HCT116 (cell line): ENCODE measurements at regions not wholly inside any gene's neighbourhood (a gene's known extent, or its start where the extent isn't known, plus 50 kb on each side); places are given as distances from the start of the nearest gene placed in this dataset.

ENCODE experiments used
- ATAC-seq: fragments of 200-7000 bp; cut with Tn5 transposase; 2 replicates; pipeline ENCODE4 v1.9.1; 2020; ENCODE audit warnings: mild to moderate bottlenecking, moderate library complexity
- BruUV-seq: library from RNA; stranded (reverse); fragments of 400-500 nt; replicated peaks from 2 replicates; lab custom pipeline; 2021; lab: Mats Ljungman, UMichigan
- CTCF ChIA-PET: fragments of 300-600 bp; sonication (Branson Sonifier 250); formaldehyde crosslinking; loops from one replicate; lab custom pipeline; 2021; ENCODE audit warnings: antibody characterized with exemption; lab: Charles Lee
- POLR2A ChIA-PET: fragments of 300-600, 350-600 bp; sonication (Branson Sonifier 250); formaldehyde crosslinking; loops from one replicate; lab custom pipeline; 2021; ENCODE audit warnings: antibody characterized with exemption; lab: Charles Lee
- RAD21 ChIA-PET, 2 experiments: fragments of 300-600 bp; sonication (Branson Sonifier 250); formaldehyde crosslinking; loops; one replicate each; lab custom pipeline; 2023; ENCODE audit warnings: low total read pairs in 2 of 2; ENCODE audit not compliant: uncharacterized antibody in 2 of 2, unreplicated experiment in 2 of 2, low non-redundant PET in 1 of 2; lab: Charles Lee
- DNase-seq: peaks from one replicate; pipeline ENCODE4 v3.0.0-alpha.2; 2010; ENCODE audit warnings: low read depth, low spot score
- H2AFZ ChIP-seq: fragments of 200-600 bp; shearing (Covaris generic), sonication (generic); 2 replicates; pipeline ENCODE4 v1.6.1; 2017; ENCODE audit warnings: low read depth, mixed run types, mixed read lengths, antibody characterized with exemption, low read length; ENCODE audit not compliant: poor library complexity, severe bottlenecking
- H3K27ac ChIP-seq: 2 replicates; pipeline ENCODE4 v1.5.1; 2012; ENCODE audit warnings: low read depth, low read length
- H3K27me3 ChIP-seq: fragments of 200-600 bp; sonication (generic); 2 replicates; pipeline ENCODE4 v1.6.1; 2016; ENCODE audit warnings: mixed run types, low read length, mixed read lengths; ENCODE audit not compliant: insufficient read depth
- H3K36me3 ChIP-seq, 2 experiments: fragments of 200-500 bp in 1 of 2; fragments of 200-600 bp in 1 of 2; sonication (Bioruptor generic) in 1 of 2; sonication (generic) in 1 of 2; 2 replicates each; pipeline versions ENCODE4 v1.5.1 to v1.6.1; 2014 to 2016; ENCODE audit warnings: low read length in 2 of 2, inconsistent platforms in 1 of 2, mixed read lengths in 1 of 2, mixed run types in 1 of 2; ENCODE audit not compliant: insufficient read depth in 2 of 2, control insufficient read depth in 1 of 2
- H3K4me1 ChIP-seq, 2 experiments: fragments of 200-600 bp in 1 of 2; sonication (generic) in 1 of 2; 2 replicates each; pipeline versions ENCODE4 v1.5.1 to v1.6.1; 2012 to 2017; ENCODE audit warnings: low read length in 2 of 2, inconsistent platforms in 1 of 2, mild to moderate bottlenecking in 1 of 2, mixed read lengths in 1 of 2, mixed run types in 1 of 2, moderate library complexity in 1 of 2; ENCODE audit not compliant: insufficient read depth in 2 of 2, control insufficient read depth in 1 of 2
- H3K4me2 ChIP-seq: fragments of 200-600 bp; sonication (generic); 2 replicates; pipeline ENCODE4 v1.6.1; 2017; ENCODE audit warnings: mixed run types, low read length, mixed read lengths
- H3K4me3 ChIP-seq, 2 experiments: fragments of 200-600 bp in 1 of 2; sonication (generic) in 1 of 2; replicated peaks in 1 of 2; 2 replicates each; pipeline ENCODE4 v1.5.1; 2011 to 2016; ENCODE audit warnings: low read length in 2 of 2, control low read depth in 1 of 2, low read depth in 1 of 2, mild to moderate bottlenecking in 1 of 2, mixed read lengths in 1 of 2, mixed run types in 1 of 2
- H3K79me2 ChIP-seq: fragments of 200-600 bp; sonication (generic); 2 replicates; pipeline ENCODE4 v1.6.1; 2017; ENCODE audit warnings: mild to moderate bottlenecking, mixed run types, low read length, moderate library complexity, mixed read lengths; ENCODE audit not compliant: insufficient read depth
- H3K9ac ChIP-seq: fragments of 200-600 bp; sonication (generic); 2 replicates; pipeline ENCODE4 v1.6.1; 2016; ENCODE audit warnings: low read length, mixed read lengths
- H3K9me2 ChIP-seq: fragments of 200-600 bp; sonication (generic), shearing (Covaris generic); 2 replicates; pipeline ENCODE4 v1.6.1; 2017; ENCODE audit warnings: mixed run types, mild to moderate bottlenecking, moderate library complexity; ENCODE audit not compliant: insufficient read depth
- H3K9me3 ChIP-seq, 2 experiments: fragments of 200-500 bp in 1 of 2; fragments of 200-600 bp in 1 of 2; sonication (Bioruptor generic) in 1 of 2; sonication (generic) in 1 of 2; 2 replicates each; pipeline ENCODE4 v1.6.1; 2014 to 2017; ENCODE audit warnings: low read length in 2 of 2, mixed read lengths in 2 of 2, inconsistent platforms in 1 of 2, low read depth in 1 of 2, mild to moderate bottlenecking in 1 of 2, mixed run types in 1 of 2, moderate library complexity in 1 of 2; ENCODE audit not compliant: control insufficient read depth in 1 of 2, insufficient read depth in 1 of 2
- H4K20me1 ChIP-seq: fragments of 200-600 bp; sonication (generic), shearing (Covaris generic); 2 replicates; pipeline ENCODE4 v1.6.1; 2017; ENCODE audit warnings: mixed run types, mild to moderate bottlenecking, moderate library complexity; ENCODE audit not compliant: insufficient read depth
- ATF3 ChIP-seq: IDR thresholded peaks from 2 replicates; pipeline ENCODE4 v1.6.1; 2012
- CBX3 ChIP-seq: IDR thresholded peaks from 2 replicates; pipeline ENCODE4 v1.6.1; 2012; ENCODE audit warnings: low read depth
- CEBPB ChIP-seq: IDR thresholded peaks from 2 replicates; pipeline ENCODE4 v1.6.1; 2012; ENCODE audit warnings: low read depth
- CTCF ChIP-seq, 3 experiments: fragments of 200-600 bp in 1 of 3; sonication (generic) in 1 of 3; IDR thresholded peaks in 2 of 3; conservative IDR thresholded peaks in 1 of 3; 2 replicates each; pipeline ENCODE4 v1.5.1; 2012 to 2017; ENCODE audit warnings: low read depth in 2 of 3, low read length in 2 of 3, antibody characterized with exemption in 1 of 3, borderline replicate concordance in 1 of 3, control low read depth in 1 of 3, mild to moderate bottlenecking in 1 of 3, mixed read lengths in 1 of 3, mixed run types in 1 of 3, moderate library complexity in 1 of 3; ENCODE audit not compliant: insufficient read depth in 1 of 3
- EGR1 ChIP-seq: IDR thresholded peaks from 2 replicates; pipeline ENCODE4 v1.6.1; 2012; ENCODE audit warnings: low read depth
- ELF1 ChIP-seq: IDR thresholded peaks from 2 replicates; pipeline ENCODE4 v1.6.1; 2012; ENCODE audit warnings: low read depth, borderline replicate concordance
- EZH2 ChIP-seq: fragments of 200-600 bp; sonication (generic); IDR thresholded peaks from 2 replicates; pipeline ENCODE4 v1.6.1; 2017; ENCODE audit warnings: antibody characterized with exemption, mixed run types
- EZH2phosphoT487 ChIP-seq: fragments of 200-600 bp; IDR thresholded peaks from 2 replicates; pipeline ENCODE4 v1.6.1; 2018; ENCODE audit warnings: antibody characterized with exemption, borderline replicate concordance
- FOSL1 ChIP-seq: IDR thresholded peaks from 2 replicates; pipeline ENCODE4 v1.6.1; 2012; ENCODE audit warnings: low read depth
- JUND ChIP-seq: IDR thresholded peaks from 2 replicates; pipeline ENCODE4 v1.6.1; 2012
- POLR2A ChIP-seq: IDR thresholded peaks from 2 replicates; pipeline ENCODE4 v1.7.0; 2011; ENCODE audit warnings: borderline replicate concordance; ENCODE audit not compliant: insufficient read depth, insufficient read length; ENCODE audit errors: extremely low read depth
- RAD21 ChIP-seq: IDR thresholded peaks from 2 replicates; pipeline ENCODE4 v1.6.1; 2012; ENCODE audit warnings: low read depth, mild to moderate bottlenecking
- REST ChIP-seq: IDR thresholded peaks from 2 replicates; pipeline ENCODE4 v1.6.1; 2012; ENCODE audit warnings: low read depth
- SIN3A ChIP-seq: IDR thresholded peaks from 2 replicates; pipeline ENCODE4 v1.6.1; 2012; ENCODE audit warnings: low read depth
- SP1 ChIP-seq: IDR thresholded peaks from 2 replicates; pipeline ENCODE4 v1.6.1; 2012; ENCODE audit warnings: low read depth
- TCF7L2 ChIP-seq: IDR thresholded peaks from 2 replicates; pipeline ENCODE4 v1.7.0; 2011; ENCODE audit warnings: borderline replicate concordance, inconsistent platforms; ENCODE audit not compliant: insufficient read depth, insufficient read length; ENCODE audit errors: extremely low read depth
- ZBTB33 ChIP-seq: IDR thresholded peaks from 2 replicates; pipeline ENCODE4 v1.6.1; 2011; ENCODE audit warnings: mild to moderate bottlenecking, low read length, moderate library complexity; ENCODE audit not compliant: insufficient replicate concordance; ENCODE audit errors: extremely low read depth
- ZFX ChIP-seq: fragments of 450-650 bp; IDR thresholded peaks from 2 replicates; pipeline ENCODE4 v1.6.1; 2017
- ZNF274 ChIP-seq: fragments of 200-500 bp; sonication (Bioruptor generic); IDR thresholded peaks from 2 replicates; pipeline ENCODE4 v1.6.1; 2014; ENCODE audit warnings: mild to moderate bottlenecking, low read depth, low read length, inconsistent platforms
- intact Hi-C: fragments of 100-400 bp; cut with micrococcal nuclease; formaldehyde crosslinking; loops from 2 replicates; pipeline ENCODE4 v1.10.0; 2022

- H3K9me2 ChIP-seq, result no peaks in the 10 kb centered on the region
- no TSS peak for BruUV-seq
- H3K27me3 ChIP-seq, result no peaks in the 10 kb centered on the region
- H3K9me3 ChIP-seq, result no peaks in the 10 kb centered on the region
- ChIA-PET CTCF (no interaction called here), RAD21 (no interaction called here), POLR2A (no interaction called here)
- H3K4me1 ChIP-seq, result no peaks in the 10 kb centered on the region
- H3K27ac ChIP-seq, result no peak overlapping the region
- H3K9ac ChIP-seq, result no peak overlapping the region
- intact Hi-C loops, result no loop called here
- TF ChIP-seq JUND, result no peak
- no peak for TF ChIP-seq EGR1
- no peak for TF ChIP-seq ZFX
- TF ChIP-seq SIN3A, result no peak
- TF ChIP-seq FOSL1, result no peak
- TF ChIP-seq SP1, result no peak
- TF ChIP-seq CTCF (IDR thresholded peaks at IDR 0.05 in 2 of 3, conservative IDR thresholded peaks at IDR 0.05 in 1 of 3; ENCODE audit: borderline replicate concordance in 1 of 3, insufficient read depth in 1 of 3, low read depth in 2 of 3, low read length in 2 of 3), result no peak
- no peak for TF ChIP-seq ATF3
- TF ChIP-seq EZH2phosphoT487, result no peak
- TF ChIP-seq CEBPB, result no peak
- no peak for TF ChIP-seq POLR2A
- no peak for TF ChIP-seq ZNF274
- no peak for TF ChIP-seq CBX3
- TF ChIP-seq REST, result no peak
- TF ChIP-seq ZBTB33, result no peak
- TF ChIP-seq TCF7L2, result no peak
- TF ChIP-seq EZH2, result no peak
- TF ChIP-seq RAD21, result no peak
- TF ChIP-seq ELF1, result no peak
- DNase-seq (no peak), ATAC-seq (no peak)
- H3K4me2 ChIP-seq, result no peak overlapping the region
- H4K20me1 ChIP-seq, result no peaks in the 10 kb centered on the region
- H3K4me3 ChIP-seq, result no peak overlapping the region
- no peaks in the 10 kb centered on the region for H3K36me3 ChIP-seq
- H3K79me2 ChIP-seq, result no peaks in the 10 kb centered on the region
- H2AFZ ChIP-seq, result no peak overlapping the region
Measured at GRCh38 chr3:182525766-182526374, 267.4 kb upstream of the ATP11B start.
